H9 (cell line): ENCODE measurements at regions not wholly inside any gene's neighbourhood (a gene's known extent, or its start where the extent isn't known, plus 50 kb on each side); places are given as distances from the start of the nearest gene placed in this dataset.

Experiments used
- DNase-seq: peaks from one replicate; pipeline ENCODE4 v3.0.0-alpha.2; 2017
- H2AFZ ChIP-seq: one replicate; pipeline ENCODE4 v1.6.1; 2013; ENCODE audit warnings: mild to moderate bottlenecking, low read length, control low read depth, moderate library complexity
- H2AK5ac ChIP-seq: 2 replicates; pipeline ENCODE4 v1.6.1; 2013; ENCODE audit warnings: low read length, control low read depth, mixed read lengths; ENCODE audit not compliant: insufficient read length
- H2BK120ac ChIP-seq: one replicate; pipeline ENCODE4 v1.6.1; 2013; ENCODE audit warnings: low read depth, mild to moderate bottlenecking, low read length, control low read depth, inconsistent platforms; ENCODE audit not compliant: poor library complexity, severe bottlenecking
- H2BK12ac ChIP-seq: 2 replicates; pipeline ENCODE4 v1.6.1; 2013; ENCODE audit warnings: low read length, control low read depth, mixed read lengths, low read depth; ENCODE audit not compliant: insufficient read length
- H2BK15ac ChIP-seq: 2 replicates; pipeline ENCODE4 v1.6.1; 2013; ENCODE audit warnings: low read depth, low read length, control low read depth
- H2BK20ac ChIP-seq: one replicate; pipeline ENCODE4 v1.6.1; 2013; ENCODE audit warnings: low read depth, mild to moderate bottlenecking, low read length, control low read depth, inconsistent platforms; ENCODE audit not compliant: poor library complexity, severe bottlenecking
- H2BK5ac ChIP-seq: 2 replicates; pipeline ENCODE4 v1.6.1; 2013; ENCODE audit warnings: low read length, control low read depth, mixed read lengths; ENCODE audit not compliant: insufficient read length
- H3K14ac ChIP-seq: 2 replicates; pipeline ENCODE4 v1.6.1; 2013; ENCODE audit warnings: low read length, control low read depth; ENCODE audit not compliant: insufficient read depth
- H3K18ac ChIP-seq: 2 replicates; pipeline ENCODE4 v1.6.1; 2013; ENCODE audit warnings: low read depth, mild to moderate bottlenecking, mixed read lengths, low read length, control low read depth; ENCODE audit not compliant: insufficient read length
- H3K23ac ChIP-seq: 2 replicates; pipeline ENCODE4 v1.6.1; 2013; ENCODE audit warnings: low read length, control low read depth, mixed read lengths, low read depth; ENCODE audit not compliant: insufficient read length
- H3K23me2 ChIP-seq: 2 replicates; pipeline ENCODE4 v1.6.1; 2013; ENCODE audit warnings: low read depth, mild to moderate bottlenecking, mixed read lengths, low read length, control low read depth; ENCODE audit not compliant: insufficient read length, poor library complexity, severe bottlenecking
- H3K27ac ChIP-seq: 2 replicates; pipeline ENCODE4 v1.5.1; 2013; ENCODE audit warnings: low read length, control low read depth, mixed read lengths, low read depth; ENCODE audit not compliant: insufficient read length
- H3K27me3 ChIP-seq: 2 replicates; pipeline ENCODE4 v1.6.1; 2013; ENCODE audit warnings: low read length, control low read depth, inconsistent platforms; ENCODE audit not compliant: insufficient read depth
- H3K4ac ChIP-seq: 2 replicates; pipeline ENCODE4 v1.6.1; 2013; ENCODE audit warnings: low read depth, mild to moderate bottlenecking, control low read depth, inconsistent platforms, low read length, moderate library complexity
- H3K4me1 ChIP-seq: 2 replicates; pipeline ENCODE4 v1.6.1; 2013; ENCODE audit warnings: low read length, control low read depth, inconsistent platforms; ENCODE audit not compliant: insufficient read depth
- H3K4me2 ChIP-seq: 2 replicates; pipeline ENCODE4 v1.6.1; 2013; ENCODE audit warnings: low read length, control low read depth, mixed read lengths; ENCODE audit not compliant: insufficient read length, insufficient read depth
- H3K56ac ChIP-seq: 2 replicates; pipeline ENCODE4 v1.6.1; 2013; ENCODE audit warnings: low read depth, mild to moderate bottlenecking, mixed read lengths, low read length, control low read depth; ENCODE audit not compliant: insufficient read length
- H3K79me1 ChIP-seq: 2 replicates; pipeline ENCODE4 v1.6.1; 2013; ENCODE audit warnings: low read depth, mild to moderate bottlenecking, moderate library complexity, low read length, control low read depth, inconsistent platforms; ENCODE audit not compliant: insufficient read depth, poor library complexity, severe bottlenecking
- H3K79me2 ChIP-seq: 2 replicates; pipeline ENCODE4 v1.6.1; 2013; ENCODE audit warnings: low read length, control low read depth, inconsistent platforms; ENCODE audit not compliant: insufficient read depth
- H3K9ac ChIP-seq: 2 replicates; pipeline ENCODE4 v1.6.1; 2013; ENCODE audit warnings: low read length, control low read depth, mixed read lengths; ENCODE audit not compliant: insufficient read length; ENCODE audit errors: extremely low read depth
- H3K9me3 ChIP-seq: one replicate; pipeline ENCODE4 v1.6.1; 2013; ENCODE audit warnings: low read depth, low read length, inconsistent platforms; ENCODE audit not compliant: control insufficient read depth
- H3T11ph ChIP-seq: one replicate; pipeline ENCODE4 v1.6.1; 2013; ENCODE audit warnings: mild to moderate bottlenecking, low read length, control low read depth, inconsistent platforms
- H4K20me1 ChIP-seq: one replicate; pipeline ENCODE4 v1.6.1; 2013; ENCODE audit not compliant: control insufficient read depth, insufficient read length, insufficient read depth
- H4K5ac ChIP-seq: 2 replicates; pipeline ENCODE4 v1.6.1; 2013; ENCODE audit warnings: low read depth, mild to moderate bottlenecking, mixed read lengths, low read length, control low read depth; ENCODE audit not compliant: insufficient read length
- H4K8ac ChIP-seq: replicated peaks from 2 replicates; pipeline ENCODE4 v1.6.1; 2013; ENCODE audit warnings: low read length, control low read depth, mixed read lengths, low read depth; ENCODE audit not compliant: insufficient read length
- H4K91ac ChIP-seq: 2 replicates; pipeline ENCODE4 v1.6.1; 2013; ENCODE audit warnings: low read depth, mild to moderate bottlenecking, moderate library complexity, mixed read lengths, low read length, control low read depth; ENCODE audit not compliant: insufficient read length
- H3K27ac Mint-ChIP-seq, 3 experiments: 2 replicates in 2 of 3; 3 replicates in 1 of 3; pipeline ENCODE4 v1.8.0; 2020 to 2021; ENCODE audit warnings: mixed read lengths in 3 of 3, mild to moderate bottlenecking in 1 of 3, moderate library complexity in 1 of 3
- H3K27me3 Mint-ChIP-seq: 2 replicates; pipeline ENCODE4 v1.8.0; 2021; ENCODE audit warnings: low read depth, mild to moderate bottlenecking, moderate library complexity, mixed read lengths
- H3K36me3 Mint-ChIP-seq, 3 experiments: 2 replicates in 2 of 3; 3 replicates in 1 of 3; pipeline ENCODE4 v1.8.0; 2020 to 2021; ENCODE audit warnings: low read depth in 3 of 3, mixed read lengths in 3 of 3; ENCODE audit not compliant: insufficient read depth in 1 of 3
- H3K4me1 Mint-ChIP-seq, 2 experiments: 2 replicates each; pipeline ENCODE4 v1.8.0; 2020; ENCODE audit warnings: mixed read lengths in 2 of 2
- H3K4me3 Mint-ChIP-seq, 2 experiments: 2 replicates in 1 of 2; 3 replicates in 1 of 2; pipeline ENCODE4 v1.8.0; 2020 to 2021; ENCODE audit warnings: mild to moderate bottlenecking in 2 of 2, mixed read lengths in 2 of 2, moderate library complexity in 1 of 2
- H3K9me3 Mint-ChIP-seq, 2 experiments: 2 replicates in 1 of 2; 3 replicates in 1 of 2; pipeline ENCODE4 v1.8.0; 2020; ENCODE audit warnings: mild to moderate bottlenecking in 2 of 2, mixed read lengths in 2 of 2, moderate library complexity in 1 of 2
- CTCF ChIP-seq: fragments of 200-600 bp; sonication (generic); conservative IDR thresholded peaks from 3 replicates; pipeline ENCODE4 v1.8.0; 2021; ENCODE audit warnings: antibody characterized with exemption, mild to moderate bottlenecking
- WGBS: extraction: QIAGEN DNeasy Blood & Tissue Kit; methylation state at CpG from one replicate; pipeline ENCODE4 v1.1.7; 2013; ENCODE audit warnings: missing lambda C conversion rate, low lambda C conversion rate, mixed read lengths; ENCODE audit not compliant: insufficient read length; ENCODE audit errors: extremely low coverage; 5-methylcytosine and 5-hydroxymethylcytosine counted together

- DNase-seq = no peak
- H3K56ac ChIP-seq = no peak overlapping the region
Measured at GRCh38 chr15:95561463-95561862, 769.0 kb upstream of the NR2F2 start.

More at GRCh38 chr15:95561463-95561862, 769.0 kb upstream of the NR2F2 start:
- H2AFZ ChIP-seq = no peak overlapping the region
- H3K9ac ChIP-seq = no peak overlapping the region
- H2BK12ac ChIP-seq = no peak overlapping the region
- no peak for TF ChIP-seq CTCF
- Mint-ChIP-seq H3K36me3 (no peaks in the 10 kb centered on the region), H3K27me3 (no peaks in the 10 kb centered on the region), H3K4me3 (no peak overlapping the region), H3K9me3 (no peaks in the 10 kb centered on the region), H3K4me1 (peaks cover 7 to 9% of the 10 kb centered on the region in 2 experiments; a peak in 3 of 4 replicates), H3K27ac (peak overlapping the region in 1 of 3 experiments; percentile 0; a peak in 1 of 7 replicates)
- H3K18ac ChIP-seq = no peak overlapping the region
- H3K4me1 ChIP-seq = no peaks in the 10 kb centered on the region
- H2BK120ac ChIP-seq = no peak overlapping the region
- H3K27me3 ChIP-seq = no peaks in the 10 kb centered on the region
- H2BK20ac ChIP-seq = no peak overlapping the region
- no peak overlapping the region for H4K5ac ChIP-seq
- H3K14ac ChIP-seq = no peak overlapping the region
- H2BK15ac ChIP-seq = no peak overlapping the region
- no peak overlapping the region for H2BK5ac ChIP-seq
- H3K4ac ChIP-seq = no peak overlapping the region
- H3T11ph ChIP-seq = no peak overlapping the region
- no peak overlapping the region for H3K23ac ChIP-seq
- no peak overlapping the region for H3K27ac ChIP-seq
- no peak overlapping the region for H3K4me2 ChIP-seq
- no peak overlapping the region for H4K8ac ChIP-seq
- no peaks in the 10 kb centered on the region for H3K79me2 ChIP-seq
- no peaks in the 10 kb centered on the region for H4K20me1 ChIP-seq
- no peak overlapping the region for H4K91ac ChIP-seq
- WGBS = 100% methylated on average over 1 of the region's 2 CpGs
- H3K9me3 ChIP-seq = no peaks in the 10 kb centered on the region
- H2AK5ac ChIP-seq = no peak overlapping the region
- H3K79me1 ChIP-seq = no peaks in the 10 kb centered on the region
- no peaks in the 10 kb centered on the region for H3K23me2 ChIP-seq
